WTC11 (cell line): ENCODE measurements at regions not wholly inside any gene's neighbourhood (a gene's known extent, or its start where the extent isn't known, plus 50 kb on each side); places are given as distances from the start of the nearest gene placed in this dataset.

Experiments
- ATAC-seq: fragments of 200-7000 bp; cut with Tn5 transposase; 2 replicates; pipeline ENCODE4 v1.10.0; 2021; ENCODE audit warnings: mild to moderate bottlenecking, moderate library complexity
- CTCF ChIA-PET: fragments of 300-600 bp; sonication (Branson Sonifier 250); formaldehyde crosslinking; loops from one replicate; lab custom pipeline; 2021; ENCODE audit warnings: antibody characterized with exemption; lab: Charles Lee
- POLR2A ChIA-PET: fragments of 350-600 bp; sonication (Branson Sonifier 250); formaldehyde crosslinking; loops from one replicate; lab custom pipeline; 2021; ENCODE audit warnings: antibody characterized with exemption; lab: Charles Lee
- DNase-seq: peaks from one replicate; pipeline ENCODE4 v3.0.0; 2021; ENCODE audit warnings: low spot score
- H3K27ac Mint-ChIP-seq: 2 replicates; pipeline ENCODE4 v1.8.0; 2021; ENCODE audit warnings: mixed read lengths
- H3K27me3 Mint-ChIP-seq: 2 replicates; pipeline ENCODE4 v1.8.0; 2021; ENCODE audit warnings: low read depth, mild to moderate bottlenecking, moderate library complexity, mixed read lengths
- H3K36me3 Mint-ChIP-seq: 2 replicates; pipeline ENCODE4 v1.8.0; 2021; ENCODE audit warnings: mixed read lengths
- H3K4me1 Mint-ChIP-seq: 2 replicates; pipeline ENCODE4 v1.8.0; 2022; ENCODE audit warnings: mixed read lengths
- H3K4me3 Mint-ChIP-seq: 2 replicates; pipeline ENCODE4 v1.8.0; 2021; ENCODE audit warnings: mild to moderate bottlenecking, moderate library complexity, mixed read lengths
- H3K9me3 Mint-ChIP-seq: 2 replicates; pipeline ENCODE4 v1.8.0; 2021; ENCODE audit warnings: mixed read lengths
- EMX1 ChIP-seq: fragments of 250-450 bp; sonication (Bioruptor Pico); IDR thresholded peaks from 2 replicates; pipeline ENCODE4 v1.8.0; 2021; ENCODE audit warnings: mild to moderate bottlenecking
- ERG ChIP-seq: fragments of 250-450 bp; sonication (Bioruptor Pico); IDR thresholded peaks from 2 replicates; pipeline ENCODE4 v1.8.0; 2021; ENCODE audit warnings: mild to moderate bottlenecking
- FOXK1 ChIP-seq: sonication (generic); formaldehyde crosslinking; IDR thresholded peaks from 2 replicates; pipeline ENCODE4 v1.8.0; 2022; ENCODE audit warnings: mild to moderate bottlenecking, moderate library complexity, missing genetic modification reagents
- GRHL2 ChIP-seq: fragments of 250-450 bp; sonication (Bioruptor Pico); IDR thresholded peaks from 2 replicates; pipeline ENCODE4 v1.8.0; 2022; ENCODE audit warnings: mild to moderate bottlenecking, moderate library complexity; ENCODE audit not compliant: insufficient replicate concordance, severe bottlenecking
- HMGA2 ChIP-seq: fragments of 250-450 bp; sonication (Bioruptor Pico); IDR thresholded peaks from 2 replicates; pipeline ENCODE4 v1.4.0; 2021; ENCODE audit warnings: mild to moderate bottlenecking, moderate library complexity
- JAZF1 ChIP-seq: fragments of 250-450 bp; sonication (Bioruptor Pico); IDR thresholded peaks from 2 replicates; pipeline ENCODE4 v1.9.0; 2021; ENCODE audit warnings: moderate library complexity, mild to moderate bottlenecking, inconsistent platforms
- OVOL2 ChIP-seq: fragments of 250-450 bp; sonication (Bioruptor Pico); IDR thresholded peaks from 2 replicates; pipeline ENCODE4 v1.9.0; 2021; ENCODE audit warnings: mild to moderate bottlenecking, borderline replicate concordance
- SMAD3 ChIP-seq: sonication (generic); formaldehyde crosslinking; IDR thresholded peaks from 2 replicates; pipeline ENCODE4 v1.8.0; 2022; ENCODE audit warnings: missing genetic modification reagents, mild to moderate bottlenecking, borderline replicate concordance
- SOX15 ChIP-seq: fragments of 250-450 bp; sonication (Bioruptor Pico); IDR thresholded peaks from 2 replicates; pipeline ENCODE4 v1.9.0; 2021; ENCODE audit warnings: mild to moderate bottlenecking
- TCF7 ChIP-seq: sonication (generic); formaldehyde crosslinking; IDR thresholded peaks from 2 replicates; pipeline ENCODE4 v1.8.0; 2022; ENCODE audit warnings: mild to moderate bottlenecking, low read depth, missing genetic modification reagents, moderate library complexity
- ZBTB43 ChIP-seq: sonication (generic); formaldehyde crosslinking; IDR thresholded peaks from 2 replicates; pipeline ENCODE4 v1.8.1; 2023; ENCODE audit warnings: mild to moderate bottlenecking, missing genetic modification reagents
- ZNF121 ChIP-seq: sonication (generic); formaldehyde crosslinking; IDR thresholded peaks from 2 replicates; pipeline ENCODE4 v1.8.0; 2023; ENCODE audit warnings: missing genetic modification reagents
- ZNF219 ChIP-seq: sonication (generic); formaldehyde crosslinking; IDR thresholded peaks from 2 replicates; pipeline ENCODE4 v1.8.0; 2023; ENCODE audit warnings: missing genetic modification reagents, mild to moderate bottlenecking, borderline replicate concordance
- ZNF416 ChIP-seq: fragments of 250-450 bp; sonication (Bioruptor Pico); IDR thresholded peaks from 2 replicates; pipeline ENCODE4 v1.9.0; 2021; ENCODE audit warnings: mild to moderate bottlenecking, inconsistent platforms
- TF ChIP-seq, protein P1 (sequence below): fragments of 250-450 bp; sonication (Bioruptor Pico); IDR thresholded peaks from 2 replicates; pipeline ENCODE4 v1.9.0; 2021; ENCODE audit warnings: mild to moderate bottlenecking, borderline replicate concordance
- TF ChIP-seq, protein P2 (sequence below): sonication (generic); formaldehyde crosslinking; IDR thresholded peaks from 2 replicates; pipeline ENCODE4 v1.8.0; 2023; ENCODE audit warnings: missing genetic modification reagents
- TF ChIP-seq, protein P3 (sequence below): sonication (generic); formaldehyde crosslinking; IDR thresholded peaks from 2 replicates; pipeline ENCODE4 v1.8.1; 2023; ENCODE audit warnings: mild to moderate bottlenecking, missing genetic modification reagents, moderate library complexity

DNA sequence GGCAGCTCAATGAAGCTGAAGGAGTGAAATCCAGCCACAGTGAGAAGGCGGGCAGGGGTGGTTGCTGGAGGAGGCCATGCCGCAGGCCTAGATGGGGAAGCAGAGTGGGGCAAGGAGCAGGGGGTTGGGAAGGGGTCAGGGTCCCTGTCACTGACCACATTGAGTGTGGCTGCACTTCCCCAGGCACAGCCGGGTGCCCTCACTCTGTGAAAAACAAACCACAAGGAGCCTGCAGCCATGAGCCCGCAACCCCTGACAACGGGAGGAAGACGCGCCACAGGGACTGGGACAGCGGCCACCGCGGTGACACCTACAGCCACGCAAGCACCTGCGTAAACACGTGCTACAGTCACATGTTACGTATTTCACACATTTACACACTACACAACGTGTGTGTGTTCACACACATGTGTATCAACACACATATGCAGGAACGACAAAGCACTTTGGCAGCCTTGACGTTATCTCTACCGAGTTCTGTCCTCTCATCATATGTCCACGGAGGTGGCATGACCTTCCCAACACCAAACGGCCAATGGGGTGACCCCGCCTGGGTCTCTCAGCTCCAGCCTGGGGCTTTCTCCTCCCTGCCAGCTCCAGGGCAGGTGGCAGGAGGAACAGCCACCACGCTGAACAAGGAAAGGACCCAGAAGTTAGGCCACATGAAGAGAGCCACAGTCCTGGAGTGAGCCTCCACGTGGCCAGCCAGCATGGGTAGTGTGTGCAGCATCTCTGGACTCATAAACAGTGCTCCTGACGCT is 137.6 kb upstream of the RPS6KA2 start:
- Mint-ChIP-seq H3K27me3 (no peaks in the 10 kb centered on the region), H3K9me3 (no peaks in the 10 kb centered on the region), H3K4me1 (peaks cover 21% of the 10 kb centered on the region), H3K4me3 (no peak overlapping the region), H3K27ac (no peak overlapping the region), H3K36me3 (no peaks in the 10 kb centered on the region)
- TF ChIP-seq EMX1 (CRISPR knock-in tag): no peak
- TF ChIP-seq, protein P1, sequence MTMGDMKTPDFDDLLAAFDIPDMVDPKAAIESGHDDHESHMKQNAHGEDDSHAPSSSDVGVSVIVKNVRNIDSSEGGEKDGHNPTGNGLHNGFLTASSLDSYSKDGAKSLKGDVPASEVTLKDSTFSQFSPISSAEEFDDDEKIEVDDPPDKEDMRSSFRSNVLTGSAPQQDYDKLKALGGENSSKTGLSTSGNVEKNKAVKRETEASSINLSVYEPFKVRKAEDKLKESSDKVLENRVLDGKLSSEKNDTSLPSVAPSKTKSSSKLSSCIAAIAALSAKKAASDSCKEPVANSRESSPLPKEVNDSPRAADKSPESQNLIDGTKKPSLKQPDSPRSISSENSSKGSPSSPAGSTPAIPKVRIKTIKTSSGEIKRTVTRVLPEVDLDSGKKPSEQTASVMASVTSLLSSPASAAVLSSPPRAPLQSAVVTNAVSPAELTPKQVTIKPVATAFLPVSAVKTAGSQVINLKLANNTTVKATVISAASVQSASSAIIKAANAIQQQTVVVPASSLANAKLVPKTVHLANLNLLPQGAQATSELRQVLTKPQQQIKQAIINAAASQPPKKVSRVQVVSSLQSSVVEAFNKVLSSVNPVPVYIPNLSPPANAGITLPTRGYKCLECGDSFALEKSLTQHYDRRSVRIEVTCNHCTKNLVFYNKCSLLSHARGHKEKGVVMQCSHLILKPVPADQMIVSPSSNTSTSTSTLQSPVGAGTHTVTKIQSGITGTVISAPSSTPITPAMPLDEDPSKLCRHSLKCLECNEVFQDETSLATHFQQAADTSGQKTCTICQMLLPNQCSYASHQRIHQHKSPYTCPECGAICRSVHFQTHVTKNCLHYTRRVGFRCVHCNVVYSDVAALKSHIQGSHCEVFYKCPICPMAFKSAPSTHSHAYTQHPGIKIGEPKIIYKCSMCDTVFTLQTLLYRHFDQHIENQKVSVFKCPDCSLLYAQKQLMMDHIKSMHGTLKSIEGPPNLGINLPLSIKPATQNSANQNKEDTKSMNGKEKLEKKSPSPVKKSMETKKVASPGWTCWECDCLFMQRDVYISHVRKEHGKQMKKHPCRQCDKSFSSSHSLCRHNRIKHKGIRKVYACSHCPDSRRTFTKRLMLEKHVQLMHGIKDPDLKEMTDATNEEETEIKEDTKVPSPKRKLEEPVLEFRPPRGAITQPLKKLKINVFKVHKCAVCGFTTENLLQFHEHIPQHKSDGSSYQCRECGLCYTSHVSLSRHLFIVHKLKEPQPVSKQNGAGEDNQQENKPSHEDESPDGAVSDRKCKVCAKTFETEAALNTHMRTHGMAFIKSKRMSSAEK (CRISPR knock-in tag): no peak
- no peak for TF ChIP-seq FOXK1 (CRISPR knock-in tag)
- no peak for TF ChIP-seq ZBTB43 (CRISPR knock-in tag)
- TF ChIP-seq ZNF416 (CRISPR knock-in tag): no peak
- TF ChIP-seq SOX15 (CRISPR knock-in tag): no peak
- no peak for TF ChIP-seq TCF7 (CRISPR knock-in tag)
- no peak for TF ChIP-seq OVOL2
- no peak for TF ChIP-seq SMAD3 (CRISPR knock-in tag)
- TF ChIP-seq ERG (CRISPR knock-in tag): no peak
- TF ChIP-seq, protein P2, sequence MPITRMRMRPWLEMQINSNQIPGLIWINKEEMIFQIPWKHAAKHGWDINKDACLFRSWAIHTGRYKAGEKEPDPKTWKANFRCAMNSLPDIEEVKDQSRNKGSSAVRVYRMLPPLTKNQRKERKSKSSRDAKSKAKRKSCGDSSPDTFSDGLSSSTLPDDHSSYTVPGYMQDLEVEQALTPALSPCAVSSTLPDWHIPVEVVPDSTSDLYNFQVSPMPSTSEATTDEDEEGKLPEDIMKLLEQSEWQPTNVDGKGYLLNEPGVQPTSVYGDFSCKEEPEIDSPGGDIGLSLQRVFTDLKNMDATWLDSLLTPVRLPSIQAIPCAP: no peak
- TF ChIP-seq ZNF219 (CRISPR knock-in tag): no peak
- TF ChIP-seq, protein P3, sequence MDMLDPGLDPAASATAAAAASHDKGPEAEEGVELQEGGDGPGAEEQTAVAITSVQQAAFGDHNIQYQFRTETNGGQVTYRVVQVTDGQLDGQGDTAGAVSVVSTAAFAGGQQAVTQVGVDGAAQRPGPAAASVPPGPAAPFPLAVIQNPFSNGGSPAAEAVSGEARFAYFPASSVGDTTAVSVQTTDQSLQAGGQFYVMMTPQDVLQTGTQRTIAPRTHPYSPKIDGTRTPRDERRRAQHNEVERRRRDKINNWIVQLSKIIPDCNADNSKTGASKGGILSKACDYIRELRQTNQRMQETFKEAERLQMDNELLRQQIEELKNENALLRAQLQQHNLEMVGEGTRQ (CRISPR knock-in tag): no peak
- no peak for TF ChIP-seq GRHL2 (CRISPR knock-in tag)
- no peak for TF ChIP-seq HMGA2 (CRISPR knock-in tag)
- TF ChIP-seq ZNF121 (CRISPR knock-in tag): no peak
- TF ChIP-seq JAZF1 (CRISPR knock-in tag): no peak
- POLR2A ChIA-PET: no interaction called here
- CTCF ChIA-PET: interaction anchor here (0.9 to 3.1 kb wide), 4 partner anchors 8 to 212 kb away, joined by 3 to 28 read pairs (median 8); no protein-coding TSS in a partner anchor
- no peak for ATAC-seq
- DNase-seq: no peak
